ENCODE measurements at regions not wholly inside any gene's neighbourhood (a gene's known extent, or its start where the extent isn't known, plus 50 kb on each side); places are given as distances from the start of the nearest gene placed in this dataset.
"Not testable (repeated sequence)": the region's sequence is repeated elsewhere in the genome, so short reads cannot be mapped to it uniquely, and the experiment has no call there.

GRCh38 chr21:27517177-27517576 is 550.3 kb upstream of the ADAMTS5 start:
- not testable (repeated sequence) for TF ChIP-seq CTCF, POLR2A (IDR thresholded peaks at IDR 0.05)
